IMR-90 (cell line): ENCODE measurements at regions not wholly inside any gene's neighbourhood (a gene's known extent, or its start where the extent isn't known, plus 50 kb on each side); places are given as distances from the start of the nearest gene placed in this dataset.

Source experiments
- ATAC-seq: fragments of 200-7000 bp; cut with Tn5 transposase; 2 replicates; pipeline ENCODE4 v1.9.1; 2020; ENCODE audit warnings: low read depth, mild to moderate bottlenecking, moderate library complexity
- BruUV-seq: library from RNA; stranded (reverse); fragments of 400-500 nt; replicated peaks from 2 replicates; lab custom pipeline; 2021; lab: Mats Ljungman, UMichigan
- CTCF ChIA-PET: fragments of 300-600 bp; formaldehyde crosslinking; extraction: SDS; loops from one replicate; lab custom pipeline; 2021; ENCODE audit warnings: antibody characterized with exemption; lab: Yijun Ruan, JAX
- POLR2A ChIA-PET: fragments of 300-600 bp; sonication (Branson Sonifier 250); formaldehyde crosslinking; loops from one replicate; lab custom pipeline; 2022; ENCODE audit warnings: antibody characterized with exemption; ENCODE audit not compliant: unreplicated experiment; lab: Charles Lee
- DNase-seq: peaks from one replicate; pipeline ENCODE4 v3.0.0; 2013
- H2AFZ ChIP-seq: replicated peaks from 2 replicates; pipeline ENCODE3; 2013; ENCODE audit warnings: low read length, mild to moderate bottlenecking; ENCODE audit not compliant: poor library complexity
- H2AK5ac ChIP-seq: 2 replicates; pipeline ENCODE4 v1.6.1; 2013; ENCODE audit warnings: low read depth, low read length, inconsistent platforms
- H2AK9ac ChIP-seq: replicated peaks from 2 replicates; pipeline ENCODE3; 2013; ENCODE audit warnings: mild to moderate bottlenecking, low read depth, low read length, moderate library complexity; ENCODE audit not compliant: poor library complexity
- H2BK120ac ChIP-seq: 2 replicates; pipeline ENCODE4 v1.6.1; 2013; ENCODE audit warnings: low read depth, low read length, inconsistent platforms
- H2BK15ac ChIP-seq: 3 replicates; pipeline ENCODE4 v1.6.1; 2013; ENCODE audit warnings: low read depth, low read length, inconsistent platforms
- H2BK20ac ChIP-seq: 2 replicates; pipeline ENCODE4 v1.6.1; 2013; ENCODE audit warnings: low read depth, mild to moderate bottlenecking, inconsistent platforms, low read length, moderate library complexity
- H2BK5ac ChIP-seq: 2 replicates; pipeline ENCODE4 v1.6.1; 2013; ENCODE audit warnings: mild to moderate bottlenecking, low read depth, low read length, inconsistent platforms; ENCODE audit not compliant: poor library complexity, severe bottlenecking
- H3K14ac ChIP-seq: replicated peaks from 2 replicates; pipeline ENCODE4 v1.6.1; 2013; ENCODE audit warnings: low read depth, low read length, inconsistent platforms
- H3K18ac ChIP-seq: 2 replicates; pipeline ENCODE4 v1.6.1; 2013; ENCODE audit warnings: low read depth, low read length, control low read depth
- H3K23ac ChIP-seq: 2 replicates; pipeline ENCODE4 v1.6.1; 2013; ENCODE audit warnings: low read depth, low read length, inconsistent platforms
- H3K27ac ChIP-seq: 2 replicates; pipeline ENCODE4 v1.5.1; 2013; ENCODE audit warnings: mild to moderate bottlenecking, control low read depth, low read length; ENCODE audit not compliant: insufficient read depth
- H3K27me3 ChIP-seq: 2 replicates; pipeline ENCODE4 v1.6.1; 2013; ENCODE audit warnings: low read length; ENCODE audit not compliant: control insufficient read depth, insufficient read depth
- H3K36me3 ChIP-seq: 2 replicates; pipeline ENCODE4 v1.6.1; 2013; ENCODE audit warnings: low read length, mixed read lengths; ENCODE audit not compliant: control insufficient read depth, insufficient read depth
- H3K4ac ChIP-seq: 2 replicates; pipeline ENCODE4 v1.6.1; 2013; ENCODE audit warnings: low read depth, low read length, inconsistent platforms
- H3K4me1 ChIP-seq: 2 replicates; pipeline ENCODE4 v1.6.1; 2013; ENCODE audit warnings: low read length, mixed read lengths; ENCODE audit not compliant: control insufficient read depth, insufficient read depth
- H3K4me2 ChIP-seq: 2 replicates; pipeline ENCODE4 v1.6.1; 2013; ENCODE audit warnings: low read depth, mild to moderate bottlenecking, control low read depth, low read length, moderate library complexity
- H3K4me3 ChIP-seq: 2 replicates; pipeline ENCODE4 v1.5.1; 2013; ENCODE audit warnings: low read depth, mild to moderate bottlenecking, control low read depth, low read length, moderate library complexity; ENCODE audit not compliant: insufficient read depth
- H3K56ac ChIP-seq: 2 replicates; pipeline ENCODE4 v1.6.1; 2013; ENCODE audit warnings: low read length, inconsistent platforms; ENCODE audit not compliant: insufficient read depth; ENCODE audit errors: extremely low read depth
- H3K79me1 ChIP-seq, 2 experiments: 2 replicates each; pipeline ENCODE4 v1.6.1; 2013; ENCODE audit warnings: low read length in 2 of 2, inconsistent platforms in 1 of 2, low read depth in 1 of 2
- H3K9ac ChIP-seq: 2 replicates; pipeline ENCODE4 v1.6.1; 2013; ENCODE audit warnings: low read depth, low read length, control low read depth
- H3K9me1 ChIP-seq: 2 replicates; pipeline ENCODE4 v1.6.1; 2013; ENCODE audit warnings: low read length, inconsistent platforms; ENCODE audit not compliant: insufficient read depth
- H3K9me3 ChIP-seq: 2 replicates; pipeline ENCODE4 v1.6.1; 2013; ENCODE audit warnings: low read length; ENCODE audit not compliant: control insufficient read depth, insufficient read depth
- H4K20me1 ChIP-seq: 2 replicates; pipeline ENCODE4 v1.6.1; 2013; ENCODE audit warnings: low read length, inconsistent platforms; ENCODE audit not compliant: insufficient read depth
- H4K5ac ChIP-seq: 2 replicates; pipeline ENCODE4 v1.6.1; 2013; ENCODE audit warnings: mild to moderate bottlenecking, low read depth, low read length, control low read depth
- H4K8ac ChIP-seq, 2 experiments: 2 replicates each; pipeline ENCODE4 v1.6.1; 2013; ENCODE audit warnings: low read depth in 2 of 2, low read length in 2 of 2, control low read depth in 1 of 2, inconsistent platforms in 1 of 2
- H4K91ac ChIP-seq: 2 replicates; pipeline ENCODE4 v1.6.1; 2013; ENCODE audit warnings: low read depth, low read length, inconsistent platforms; ENCODE audit not compliant: insufficient read depth
- BHLHE40 ChIP-seq: fragments of 150-350 bp; IDR thresholded peaks from 2 replicates; pipeline ENCODE4 v1.6.1; 2016; ENCODE audit warnings: mild to moderate bottlenecking, low read depth, low read length
- CEBPB ChIP-seq: IDR thresholded peaks from 2 replicates; pipeline ENCODE4 v1.6.1; 2012; ENCODE audit warnings: low read depth, low read length, improper control_type of control experiment
- CHD1 ChIP-seq: IDR thresholded peaks from 2 replicates; pipeline ENCODE4 v1.6.1; 2012; ENCODE audit warnings: low read depth, low read length, improper control_type of control experiment
- FOS ChIP-seq: fragments of 150-350 bp; IDR thresholded peaks from 2 replicates; pipeline ENCODE4 v1.6.1; 2016; ENCODE audit warnings: low read depth, low read length
- MAFK ChIP-seq: IDR thresholded peaks from 2 replicates; pipeline ENCODE4 v1.6.1; 2012; ENCODE audit warnings: low read depth, low read length, improper control_type of control experiment
- MAZ ChIP-seq: IDR thresholded peaks from 2 replicates; pipeline ENCODE4 v1.6.1; 2012; ENCODE audit warnings: low read depth, mild to moderate bottlenecking, low read length, improper control_type of control experiment, moderate library complexity, borderline replicate concordance
- MXI1 ChIP-seq: IDR thresholded peaks from 2 replicates; pipeline ENCODE4 v1.6.1; 2012; ENCODE audit warnings: low read depth, mild to moderate bottlenecking, low read length, moderate library complexity, borderline replicate concordance
- RAD21 ChIP-seq: IDR thresholded peaks from 2 replicates; pipeline ENCODE4 v1.6.1; 2012; ENCODE audit warnings: low read length, improper control_type of control experiment
- RCOR1 ChIP-seq: IDR thresholded peaks from 2 replicates; pipeline ENCODE4 v1.6.1; 2012; ENCODE audit warnings: mild to moderate bottlenecking, low read length, improper control_type of control experiment; ENCODE audit not compliant: insufficient replicate concordance
- RFX5 ChIP-seq: IDR thresholded peaks from 2 replicates; pipeline ENCODE4 v1.8.0; 2012; ENCODE audit warnings: low read depth, mild to moderate bottlenecking, low read length, moderate library complexity
- SMC3 ChIP-seq: fragments of 150-350 bp; IDR thresholded peaks from 2 replicates; pipeline ENCODE4 v1.6.1; 2016; ENCODE audit warnings: low read depth, mild to moderate bottlenecking, antibody characterized with exemption, low read length, moderate library complexity
- WGBS, 2 experiments: methylation state at CpG; one replicate each; pipeline versions ENCODE4 v1.1.5 to v1.1.7; 2013; ENCODE audit warnings: missing lambda C conversion rate in 2 of 2; ENCODE audit not compliant: insufficient read length in 1 of 2; ENCODE audit errors: extremely low coverage in 2 of 2; 5-methylcytosine and 5-hydroxymethylcytosine counted together
- dilution Hi-C: fragments of 300-500 bp; cut with HindIII; formaldehyde crosslinking; loops from one replicate; pipeline ENCODE4 v1.14.3; 2018; ENCODE audit warnings: low sequenced_read_pairs; ENCODE audit not compliant: unreplicated experiment
- in situ Hi-C: fragments of 300-500 bp; cut with MboI; formaldehyde crosslinking; loops from 3 replicates; pipeline ENCODE4 v1.14.3; 2019; ENCODE audit warnings: low sequenced_read_pairs, inconsistent platforms, mixed read lengths
- intact Hi-C: fragments of 100-400 bp; cut with micrococcal nuclease; formaldehyde crosslinking; loops from 2 replicates; pipeline ENCODE4 v1.10.0; 2022
- TF ChIP-seq, protein P1 (sequence below): conservative IDR thresholded peaks from 2 replicates; pipeline ENCODE4 v1.5.1; 2012; ENCODE audit warnings: mild to moderate bottlenecking, low read depth, low read length, improper control_type of control experiment
- TF ChIP-seq, protein P2 (sequence below): fragments of 150-350 bp; IDR thresholded peaks from 2 replicates; pipeline ENCODE4 v1.6.1; 2017; ENCODE audit warnings: mild to moderate bottlenecking, antibody characterized with exemption, low read length, low read depth
- TF ChIP-seq, protein P3 (sequence below): fragments of 150-350 bp; IDR thresholded peaks from 2 replicates; pipeline ENCODE4 v1.6.1; 2016; ENCODE audit warnings: low read depth, mild to moderate bottlenecking, low read length, moderate library complexity, borderline replicate concordance

DNA sequence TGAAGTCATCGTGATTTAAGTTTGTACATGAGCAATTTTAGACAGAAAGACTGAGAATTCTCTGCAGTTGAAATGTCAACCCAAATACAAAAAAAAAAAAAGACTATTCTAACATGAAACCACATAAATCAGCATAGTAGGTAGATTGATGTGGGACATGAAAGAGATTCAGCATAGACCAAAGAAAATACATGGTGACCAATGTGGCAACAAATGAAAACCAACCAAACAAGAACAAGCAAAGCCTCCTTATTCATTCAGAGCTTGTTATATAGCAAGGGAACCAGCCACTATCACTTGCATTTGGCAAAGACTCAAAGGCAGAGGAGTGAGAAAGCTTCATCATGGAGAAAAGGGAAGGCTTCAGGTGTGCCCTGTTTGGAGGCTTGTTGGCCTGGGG is 144.4 kb upstream of the TMPO start:
- intact Hi-C loops (loop anchor here (5.0 kb wide), 2 partner anchors 144 to 1064 kb away; no protein-coding TSS in a partner anchor), in situ Hi-C loops (no loop called here), dilution Hi-C loops (no loop called here)
- POLR2A ChIA-PET, result no interaction called here
- Histone ChIP-seq H3K9ac (no peak overlapping the region), H3K56ac (no peak overlapping the region), H3K4me2 (no peak overlapping the region), H2AK5ac (no peak overlapping the region), H3K14ac (no peak overlapping the region), H2AFZ (no peak overlapping the region), H2AK9ac (no peak overlapping the region), H3K79me1 (no peaks in the 10 kb centered on the region), H4K8ac (no peak overlapping the region), H4K91ac (no peak overlapping the region), H3K9me3 (no peaks in the 10 kb centered on the region), H3K23ac (no peak overlapping the region), H4K5ac (no peak overlapping the region), H2BK20ac (no peak overlapping the region), H3K27me3 (peaks cover 4% of the 10 kb centered on the region), H2BK15ac (no peak overlapping the region), H3K36me3 (no peaks in the 10 kb centered on the region), H2BK120ac (no peak overlapping the region), H3K4ac (no peak overlapping the region), H3K4me3 (no peak overlapping the region), H3K9me1 (no peaks in the 10 kb centered on the region), H3K27ac (no peak overlapping the region), H3K18ac (no peak overlapping the region), H3K4me1 (no peaks in the 10 kb centered on the region), H2BK5ac (no peak overlapping the region), H4K20me1 (no peaks in the 10 kb centered on the region)
- TF ChIP-seq BHLHE40 (no peak), RAD21 (no peak), FOS (no peak), MAZ (no peak), RCOR1 (no peak), CHD1 (no peak), MXI1 (no peak), CEBPB (no peak), MAFK (no peak), RFX5 (no peak), SMC3 (no peak)
- TF ChIP-seq, protein P1, sequence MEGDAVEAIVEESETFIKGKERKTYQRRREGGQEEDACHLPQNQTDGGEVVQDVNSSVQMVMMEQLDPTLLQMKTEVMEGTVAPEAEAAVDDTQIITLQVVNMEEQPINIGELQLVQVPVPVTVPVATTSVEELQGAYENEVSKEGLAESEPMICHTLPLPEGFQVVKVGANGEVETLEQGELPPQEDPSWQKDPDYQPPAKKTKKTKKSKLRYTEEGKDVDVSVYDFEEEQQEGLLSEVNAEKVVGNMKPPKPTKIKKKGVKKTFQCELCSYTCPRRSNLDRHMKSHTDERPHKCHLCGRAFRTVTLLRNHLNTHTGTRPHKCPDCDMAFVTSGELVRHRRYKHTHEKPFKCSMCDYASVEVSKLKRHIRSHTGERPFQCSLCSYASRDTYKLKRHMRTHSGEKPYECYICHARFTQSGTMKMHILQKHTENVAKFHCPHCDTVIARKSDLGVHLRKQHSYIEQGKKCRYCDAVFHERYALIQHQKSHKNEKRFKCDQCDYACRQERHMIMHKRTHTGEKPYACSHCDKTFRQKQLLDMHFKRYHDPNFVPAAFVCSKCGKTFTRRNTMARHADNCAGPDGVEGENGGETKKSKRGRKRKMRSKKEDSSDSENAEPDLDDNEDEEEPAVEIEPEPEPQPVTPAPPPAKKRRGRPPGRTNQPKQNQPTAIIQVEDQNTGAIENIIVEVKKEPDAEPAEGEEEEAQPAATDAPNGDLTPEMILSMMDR, result no peak
- TF ChIP-seq, protein P2, sequence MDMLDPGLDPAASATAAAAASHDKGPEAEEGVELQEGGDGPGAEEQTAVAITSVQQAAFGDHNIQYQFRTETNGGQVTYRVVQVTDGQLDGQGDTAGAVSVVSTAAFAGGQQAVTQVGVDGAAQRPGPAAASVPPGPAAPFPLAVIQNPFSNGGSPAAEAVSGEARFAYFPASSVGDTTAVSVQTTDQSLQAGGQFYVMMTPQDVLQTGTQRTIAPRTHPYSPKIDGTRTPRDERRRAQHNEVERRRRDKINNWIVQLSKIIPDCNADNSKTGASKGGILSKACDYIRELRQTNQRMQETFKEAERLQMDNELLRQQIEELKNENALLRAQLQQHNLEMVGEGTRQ, result no peak
- TF ChIP-seq, protein P3, sequence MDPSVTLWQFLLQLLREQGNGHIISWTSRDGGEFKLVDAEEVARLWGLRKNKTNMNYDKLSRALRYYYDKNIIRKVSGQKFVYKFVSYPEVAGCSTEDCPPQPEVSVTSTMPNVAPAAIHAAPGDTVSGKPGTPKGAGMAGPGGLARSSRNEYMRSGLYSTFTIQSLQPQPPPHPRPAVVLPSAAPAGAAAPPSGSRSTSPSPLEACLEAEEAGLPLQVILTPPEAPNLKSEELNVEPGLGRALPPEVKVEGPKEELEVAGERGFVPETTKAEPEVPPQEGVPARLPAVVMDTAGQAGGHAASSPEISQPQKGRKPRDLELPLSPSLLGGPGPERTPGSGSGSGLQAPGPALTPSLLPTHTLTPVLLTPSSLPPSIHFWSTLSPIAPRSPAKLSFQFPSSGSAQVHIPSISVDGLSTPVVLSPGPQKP, result no peak
- ATAC-seq, result no peak
- WGBS, 2 experiments, result no CpG with 5 or more reads among the region's 1 CpG
- no peak for DNase-seq
- no TSS peak for BruUV-seq
- CTCF ChIA-PET, result no interaction called here
